Ovary (tissue), 3 donors: ENCODE measurements at regions not wholly inside any gene's neighbourhood (a gene's known extent, or its start where the extent isn't known, plus 50 kb on each side); places are given as distances from the start of the nearest gene placed in this dataset.

Experiments
- EP300 ChIP-seq: sonication (generic); formaldehyde crosslinking; IDR thresholded peaks from one replicate; pipeline ENCODE4 v1.6.1; 2017; ENCODE audit warnings: antibody characterized with exemption
- POLR2A ChIP-seq: fragments of 450-650 bp; IDR thresholded peaks from one replicate; pipeline ENCODE4 v1.6.1; 2017; ENCODE audit warnings: antibody characterized with exemption, mild to moderate bottlenecking, moderate library complexity
- TF ChIP-seq, protein P1 (sequence below), 3 donors: fragments of 450-650 bp in 2 of 3; fragments of 200-600 bp in 1 of 3; IDR thresholded peaks; one replicate each; pipeline versions ENCODE4 v1.5.1 to v1.8.0; 2016 to 2022; ENCODE audit warnings: antibody characterized with exemption in 3 of 3, mild to moderate bottlenecking in 1 of 3
- donor health status: DM: no; HTN: no; CAD: no.

DNA sequence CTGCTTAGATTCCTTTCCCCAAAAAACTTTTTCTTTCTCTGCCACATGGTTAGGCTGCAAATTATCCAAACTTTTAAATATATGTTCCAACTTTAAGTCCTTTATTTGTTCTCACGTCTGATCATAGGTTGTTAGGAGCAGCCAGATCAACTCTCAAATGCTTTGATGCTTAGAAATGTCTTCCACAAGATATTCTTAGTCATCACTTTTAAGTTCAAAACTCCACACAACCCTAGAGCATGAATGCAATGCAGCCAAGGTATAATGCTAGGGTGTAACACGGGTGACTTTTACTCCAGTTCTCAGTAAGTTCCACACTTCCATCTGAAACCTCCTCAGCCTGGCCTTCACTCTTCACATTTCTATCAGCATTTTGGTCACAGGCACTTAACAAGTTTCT lies 987.5 kb downstream of the DCDC2C start:
- TF ChIP-seq, protein P1, sequence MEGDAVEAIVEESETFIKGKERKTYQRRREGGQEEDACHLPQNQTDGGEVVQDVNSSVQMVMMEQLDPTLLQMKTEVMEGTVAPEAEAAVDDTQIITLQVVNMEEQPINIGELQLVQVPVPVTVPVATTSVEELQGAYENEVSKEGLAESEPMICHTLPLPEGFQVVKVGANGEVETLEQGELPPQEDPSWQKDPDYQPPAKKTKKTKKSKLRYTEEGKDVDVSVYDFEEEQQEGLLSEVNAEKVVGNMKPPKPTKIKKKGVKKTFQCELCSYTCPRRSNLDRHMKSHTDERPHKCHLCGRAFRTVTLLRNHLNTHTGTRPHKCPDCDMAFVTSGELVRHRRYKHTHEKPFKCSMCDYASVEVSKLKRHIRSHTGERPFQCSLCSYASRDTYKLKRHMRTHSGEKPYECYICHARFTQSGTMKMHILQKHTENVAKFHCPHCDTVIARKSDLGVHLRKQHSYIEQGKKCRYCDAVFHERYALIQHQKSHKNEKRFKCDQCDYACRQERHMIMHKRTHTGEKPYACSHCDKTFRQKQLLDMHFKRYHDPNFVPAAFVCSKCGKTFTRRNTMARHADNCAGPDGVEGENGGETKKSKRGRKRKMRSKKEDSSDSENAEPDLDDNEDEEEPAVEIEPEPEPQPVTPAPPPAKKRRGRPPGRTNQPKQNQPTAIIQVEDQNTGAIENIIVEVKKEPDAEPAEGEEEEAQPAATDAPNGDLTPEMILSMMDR (IDR thresholded peaks at IDR 0.05): no peak
- TF ChIP-seq POLR2A: no peak
- no peak for TF ChIP-seq EP300
